ENCODE measurements at regions not wholly inside any gene's neighbourhood (a gene's known extent, or its start where the extent isn't known, plus 50 kb on each side); places are given as distances from the start of the nearest gene placed in this dataset.
"Not testable (repeated sequence)": the region's sequence is repeated elsewhere in the genome, so short reads cannot be mapped to it uniquely, and the experiment has no call there.

GRCh38 chr1:240722788-240723187 lies 110.8 kb upstream of the GREM2 start:
- no peak for DNase-seq
- intact Hi-C loops (cut with DNase I), result no loop called here

- intact Hi-C loops (cut with DNase I), result no loop called here
- no peak for DNase-seq
Measured at GRCh38 chr1:240720976-240721375, 109.0 kb upstream of the GREM2 start.

GRCh38 chr1:240719953-240720700 lies 108.2 kb upstream of the GREM2 start:
- DNase-seq, result no peak
- intact Hi-C loops (cut with DNase I), result no loop called here

GRCh38 chr1:240716538-240716937 lies 104.6 kb upstream of the GREM2 start:
- intact Hi-C loops (cut with DNase I); DNase-seq: not testable (repeated sequence)

GRCh38 chr1:240714568-240715292 lies 102.8 kb upstream of the GREM2 start:
- intact Hi-C loops (cut with DNase I), result no loop called here
- DNase-seq, result no peak

- intact Hi-C loops (cut with DNase I), result no loop called here
Measured at GRCh38 chr1:240712014-240712731, 100.2 kb upstream of the GREM2 start.

GRCh38 chr1:240711020-240711419 lies 99.1 kb upstream of the GREM2 start:
- no peak for DNase-seq
- intact Hi-C loops (cut with DNase I), result no loop called here

More at GRCh38 chr1:240712014-240712731, 100.2 kb upstream of the GREM2 start:
- no peak for DNase-seq

- intact Hi-C loops (cut with DNase I), result no loop called here
- DNase-seq, result no peak
Measured at GRCh38 chr1:240709676-240710075, 97.7 kb upstream of the GREM2 start.

- no peak for DNase-seq
- intact Hi-C loops (cut with DNase I), result no loop called here
Measured at GRCh38 chr1:240706150-240706935, 94.4 kb upstream of the GREM2 start.

GRCh38 chr1:240705579-240705978 lies 93.6 kb upstream of the GREM2 start:
- DNase-seq, result no peak
- intact Hi-C loops (cut with DNase I), result no loop called here

GRCh38 chr1:240701412-240701811 lies 89.5 kb upstream of the GREM2 start:
- intact Hi-C loops (cut with DNase I), result no loop called here

GRCh38 chr1:240695416-240695815 lies 83.5 kb upstream of the GREM2 start:
- DNase-seq, result no peak
- intact Hi-C loops (cut with DNase I), result no loop called here

More at GRCh38 chr1:240701412-240701811, 89.5 kb upstream of the GREM2 start:
- no peak for DNase-seq

- intact Hi-C loops (cut with DNase I), result no loop called here
- DNase-seq, result no peak
Measured at GRCh38 chr1:240693844-240694243, 81.9 kb upstream of the GREM2 start.

- intact Hi-C loops (cut with DNase I), result no loop called here
- DNase-seq, result no peak
Measured at GRCh38 chr1:240693036-240693435, 81.1 kb upstream of the GREM2 start.

- peak in 38 of 42 donors; percentile 9 to 69 (median 40) for DNase-seq
- intact Hi-C loops (cut with DNase I), result no loop called here
Measured at GRCh38 chr1:240691909-240692705, 80.2 kb upstream of the GREM2 start.

GRCh38 chr1:240691501-240691900 lies 79.5 kb upstream of the GREM2 start:
- no peak for DNase-seq
- intact Hi-C loops (cut with DNase I), result no loop called here

- intact Hi-C loops (cut with DNase I), result no loop called here
- DNase-seq, result no peak
Measured at GRCh38 chr1:240687820-240688219, 75.9 kb upstream of the GREM2 start.

- intact Hi-C loops (cut with DNase I), result no loop called here
- no peak for DNase-seq
Measured at GRCh38 chr1:240683576-240683975, 71.6 kb upstream of the GREM2 start.

Data from head of caudate nucleus (tissue), 42 donors.